Hepatic stellate cell (primary cell): ENCODE measurements at regions not wholly inside any gene's neighbourhood (a gene's known extent, or its start where the extent isn't known, plus 50 kb on each side); places are given as distances from the start of the nearest gene placed in this dataset.

Experiments
- DNase-seq: peaks from one replicate; pipeline ENCODE4 v3.0.0; 2011; ENCODE audit warnings: low spot score

DNA sequence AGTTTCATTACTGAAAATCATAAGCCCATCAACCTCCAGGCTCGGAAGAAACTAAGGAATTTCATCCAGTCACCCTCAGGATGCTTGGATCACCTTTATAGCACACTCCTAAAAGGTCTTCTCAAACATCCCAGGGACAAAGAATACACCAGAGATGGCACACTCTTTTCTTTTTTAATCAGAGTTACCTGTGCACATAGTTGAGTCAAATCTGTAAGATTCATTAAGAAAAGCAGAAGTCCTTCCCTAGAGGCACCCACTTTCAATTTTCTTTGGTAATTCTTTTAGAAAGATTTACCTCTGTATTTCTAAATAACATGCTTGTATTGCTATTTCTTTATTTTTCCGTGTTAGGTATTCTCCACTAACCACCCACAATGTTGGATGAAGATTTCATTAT, 50.6 kb upstream of the IL6 start:
- no peak for DNase-seq

GRCh38 chr7:22675917-22676343, 51.1 kb upstream of the IL6 start:
- DNase-seq, result no peak

- no peak for DNase-seq
Measured at GRCh38 chr7:22675421-22675820, 51.6 kb upstream of the IL6 start.

GRCh38 chr7:22672846-22673680, 53.9 kb upstream of the IL6 start:
- DNase-seq, result no peak

DNA sequence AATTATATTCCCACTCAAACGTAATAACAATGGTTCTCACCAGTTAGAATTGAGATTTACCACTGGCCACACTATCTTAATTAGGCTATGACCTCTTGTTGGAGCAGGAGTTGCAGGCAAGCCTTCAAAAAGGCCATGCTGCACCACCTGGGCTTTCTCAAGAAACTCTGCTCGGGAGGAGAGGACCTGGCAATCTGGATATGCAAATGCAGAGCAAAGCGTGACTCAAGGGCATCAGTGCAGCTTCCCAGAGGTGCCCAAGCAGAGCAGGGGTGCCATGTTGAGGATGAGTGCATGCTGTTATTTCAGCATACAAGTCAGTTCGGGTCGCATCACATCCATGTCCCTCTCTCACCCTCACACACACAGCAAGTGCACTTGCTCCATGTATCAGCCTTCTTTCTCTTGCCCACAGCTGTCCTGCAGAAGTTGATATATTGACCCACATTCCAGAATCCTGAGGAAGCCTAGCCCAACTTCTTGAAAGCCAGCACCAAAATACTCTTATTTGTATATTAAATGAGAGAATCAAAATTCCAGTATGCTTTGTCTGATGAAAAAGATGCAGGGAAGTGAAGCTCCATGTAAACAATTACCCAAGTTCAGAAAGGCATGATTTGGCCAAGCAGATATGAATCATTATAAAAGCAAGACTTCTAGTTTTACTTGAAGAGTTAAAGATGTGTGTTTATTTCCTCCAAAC, 55.7 kb upstream of the IL6 start:
- DNase-seq, result peak; percentile 37

GRCh38 chr7:22670422-22670815, 56.6 kb upstream of the IL6 start:
- DNase-seq, result no peak

GRCh38 chr7:22669692-22670421, 57.1 kb upstream of the IL6 start:
- DNase-seq, result no peak

GRCh38 chr7:22668971-22669401, 58.0 kb upstream of the IL6 start:
- DNase-seq, result no peak

- no peak for DNase-seq
Measured at GRCh38 chr7:22667562-22668239, 59.3 kb upstream of the IL6 start.

DNA sequence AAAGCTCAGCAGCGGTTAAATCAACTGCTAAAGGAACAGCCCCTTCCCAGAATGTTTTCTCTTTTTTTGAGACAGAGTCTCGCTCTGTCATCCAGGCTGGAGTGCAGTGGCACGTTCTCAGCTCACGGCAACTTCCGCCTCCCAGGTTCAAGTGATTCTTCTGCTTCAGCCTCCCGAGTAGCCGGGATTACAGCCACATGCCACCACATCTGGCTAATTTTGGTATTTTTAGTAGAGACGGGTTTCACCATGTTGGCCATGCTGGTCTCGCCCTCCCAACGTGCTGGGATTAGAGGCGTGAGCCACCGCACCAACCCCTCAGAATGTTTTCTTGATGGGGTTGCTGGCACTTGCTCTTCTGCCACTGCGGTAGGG, 59.8 kb upstream of the IL6 start:
- no peak for DNase-seq

DNA sequence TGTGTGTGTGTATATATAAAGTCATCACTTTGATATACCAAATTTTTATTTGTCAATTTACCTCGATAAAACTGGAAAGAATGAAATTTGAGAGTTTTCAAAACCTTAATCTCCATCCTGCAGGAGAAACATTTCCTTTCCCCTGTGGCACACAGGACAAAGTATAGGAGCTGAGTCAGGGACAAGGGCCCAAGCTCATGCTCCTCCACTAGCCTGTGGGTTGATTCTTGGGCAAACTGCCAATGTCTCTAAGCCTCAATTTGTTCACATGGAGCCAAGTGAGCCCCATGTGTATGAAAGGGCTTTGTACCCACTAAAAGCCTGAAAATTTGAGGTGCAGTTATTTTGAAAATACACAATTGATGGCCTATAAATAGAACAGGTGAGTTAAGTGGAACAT, 60.3 kb upstream of the IL6 start:
- DNase-seq, result no peak

GRCh38 chr7:22665923-22666322, 61.1 kb upstream of the IL6 start:
- no peak for DNase-seq

DNA sequence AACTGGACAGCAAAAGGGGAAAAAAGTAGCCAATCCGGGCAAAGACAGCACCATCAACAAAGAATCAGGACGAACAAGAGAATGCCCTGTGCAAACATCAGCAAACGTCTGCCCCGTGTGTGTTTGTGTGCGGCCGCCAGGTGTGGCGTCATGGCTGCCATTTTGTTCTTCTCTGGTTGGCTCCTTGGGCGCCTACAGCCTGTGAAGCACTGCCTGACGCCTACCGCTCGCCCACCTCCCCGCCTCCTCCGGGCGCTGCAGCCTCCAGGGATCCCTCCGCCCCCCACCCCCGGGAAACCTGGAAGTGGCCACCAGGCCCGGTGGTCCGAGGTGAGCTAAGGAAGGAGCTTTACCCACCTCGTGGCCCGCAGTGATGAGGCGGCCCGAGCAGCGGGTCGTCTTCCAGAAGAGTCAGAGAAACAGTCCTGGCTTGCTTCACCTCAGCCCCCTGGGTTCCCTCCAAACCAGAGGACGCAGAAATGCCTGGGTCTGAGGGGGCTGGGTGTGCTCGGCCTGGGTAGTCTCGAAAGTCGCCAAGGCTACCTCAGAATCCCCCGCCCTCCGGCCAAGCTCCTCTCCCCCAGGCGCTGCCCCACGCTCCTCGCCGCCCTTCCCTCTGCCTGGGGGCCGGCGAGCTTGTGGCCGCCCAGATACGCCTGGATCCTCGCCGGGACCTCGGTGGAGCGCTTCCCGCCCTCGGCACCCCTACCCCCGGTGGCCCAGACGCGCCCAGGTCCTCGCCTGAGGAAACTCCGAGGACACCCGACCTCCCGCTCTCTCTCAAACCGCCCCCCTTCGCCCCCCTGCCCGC, 61.8 kb upstream of the IL6 start:
- no peak for DNase-seq

DNA sequence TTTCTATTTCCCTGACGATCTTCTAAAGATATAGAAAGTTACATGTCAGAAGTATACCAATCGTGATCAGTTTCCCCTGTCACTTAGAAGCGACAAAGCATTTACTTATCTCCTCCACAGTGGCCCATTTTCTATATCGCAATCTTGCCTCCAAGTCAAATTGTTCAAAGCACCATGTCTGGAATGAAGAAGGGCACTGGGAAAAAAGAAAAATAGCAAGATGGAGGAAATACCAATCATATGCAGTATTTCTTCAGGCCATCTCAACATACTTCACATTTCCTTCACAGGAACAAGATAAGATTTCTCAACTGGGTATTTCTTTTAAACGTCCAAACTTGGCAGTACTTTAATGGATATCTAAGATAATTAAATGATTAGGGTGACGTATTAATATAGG, 63.3 kb upstream of the IL6 start:
- DNase-seq, result no peak

DNA sequence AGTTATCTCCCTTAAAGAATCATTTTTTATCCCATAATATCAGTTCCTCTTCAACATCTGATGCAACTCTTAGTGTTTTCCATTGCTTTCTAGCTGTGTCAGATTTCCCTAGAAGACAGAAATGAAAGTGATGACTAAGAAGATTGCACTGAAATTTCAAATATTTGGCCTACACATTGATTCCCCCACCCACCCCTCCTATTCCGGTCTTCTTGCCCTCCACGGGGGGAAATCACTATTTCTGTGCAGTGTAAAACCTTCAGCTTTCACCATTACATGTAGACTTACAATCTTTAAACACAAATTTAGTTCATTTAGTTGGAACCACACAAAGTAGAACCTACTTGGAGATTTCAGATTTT, 63.7 kb upstream of the IL6 start:
- DNase-seq, result peak; percentile 37

DNA sequence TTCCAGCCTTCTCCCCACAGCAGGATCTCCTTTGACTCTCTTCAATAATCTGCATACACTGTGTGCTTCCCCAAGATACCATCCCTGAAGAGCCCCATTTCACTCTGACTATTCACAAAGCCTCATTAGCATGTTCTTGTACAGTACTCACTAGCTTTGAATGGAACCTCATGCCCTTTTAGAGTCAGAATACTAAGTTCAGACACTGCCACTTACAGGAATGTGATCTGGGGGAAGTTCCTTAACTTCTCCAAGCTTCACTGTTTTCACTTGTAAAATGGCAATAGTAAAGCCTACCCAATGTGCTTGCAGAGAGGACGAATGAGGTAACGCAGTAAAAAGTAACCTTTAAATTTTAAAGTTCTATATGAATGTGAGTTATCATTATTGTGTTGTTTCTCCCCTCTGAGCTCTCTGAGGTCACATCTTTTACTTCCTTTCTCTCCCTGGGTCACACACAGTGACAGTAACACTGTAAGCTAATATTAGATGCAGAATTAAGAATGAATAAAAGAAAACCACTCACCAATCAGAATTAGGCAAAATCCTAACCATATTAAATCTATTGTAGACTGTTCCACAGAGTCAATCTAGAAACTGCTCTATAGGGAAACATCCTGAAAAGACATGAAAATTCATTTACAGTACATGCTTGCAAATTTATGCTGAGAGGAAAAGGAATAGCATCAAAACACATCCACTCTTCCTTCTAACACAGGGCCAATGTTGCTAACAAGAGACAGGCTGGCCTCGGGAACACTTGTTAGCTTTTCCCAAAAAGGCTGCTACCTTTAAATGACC, 64.2 kb upstream of the IL6 start:
- no peak for DNase-seq

DNA sequence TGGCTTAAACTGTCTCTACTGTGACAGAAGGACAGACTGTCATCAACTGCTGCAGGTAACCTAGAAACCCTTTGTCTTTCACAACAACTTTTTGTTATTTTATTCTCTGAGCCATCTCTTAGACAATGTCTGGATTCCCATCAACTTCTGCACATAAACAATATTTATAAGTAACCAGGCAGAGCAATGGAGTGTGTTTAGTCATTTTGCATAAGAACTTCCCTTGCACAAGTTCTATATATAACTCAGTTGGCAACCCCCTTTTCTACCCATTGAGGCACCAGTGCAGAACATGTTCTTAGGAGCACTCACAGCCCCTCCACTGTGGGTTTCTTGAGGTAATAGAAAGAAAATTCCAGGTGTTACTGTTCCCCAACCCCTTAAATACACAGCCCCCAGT, 65.0 kb upstream of the IL6 start:
- no peak for DNase-seq

DNA sequence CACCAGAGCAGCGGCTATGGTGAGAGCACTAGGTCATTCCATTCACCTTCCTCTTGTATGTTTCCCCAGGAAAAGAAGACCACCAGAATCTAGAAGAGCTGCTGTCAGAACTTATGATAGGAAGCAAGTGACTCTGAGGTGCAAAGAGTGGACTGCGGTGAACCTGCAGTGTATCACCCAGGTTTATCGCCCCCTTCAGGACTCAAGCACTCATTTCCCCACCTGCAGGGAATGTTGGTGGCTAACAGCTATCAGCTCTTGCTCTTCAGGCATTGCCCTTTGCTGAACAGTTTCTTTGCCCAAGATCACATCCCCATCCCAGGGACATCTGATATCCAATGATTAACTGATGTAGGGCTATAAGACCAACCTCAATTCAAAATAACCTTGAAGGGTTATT, 66.3 kb upstream of the IL6 start:
- no peak for DNase-seq

DNA sequence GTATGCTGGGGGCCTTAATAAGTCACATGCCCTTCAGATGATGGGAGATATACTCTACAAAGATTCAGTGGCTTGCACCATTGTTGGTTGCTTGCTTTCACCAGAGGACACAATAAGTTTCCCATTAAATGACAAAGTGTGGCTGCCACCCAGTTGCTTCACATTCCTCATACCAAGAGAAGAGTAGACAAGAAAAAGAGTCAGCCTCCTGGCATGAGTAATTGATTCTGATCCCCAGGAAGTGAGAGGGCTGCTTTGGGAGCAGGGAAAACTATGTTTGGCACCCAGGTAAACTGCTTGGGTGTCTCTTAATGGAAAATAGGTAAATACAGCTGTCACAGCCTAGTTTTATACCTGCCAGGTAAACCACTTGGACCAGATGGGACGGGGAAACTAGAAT, 66.7 kb upstream of the IL6 start:
- DNase-seq, result no peak

GRCh38 chr7:22659741-22660140, 67.3 kb upstream of the IL6 start:
- no peak for DNase-seq

- DNase-seq, result no peak
Measured at GRCh38 chr7:22658031-22658430, 69.0 kb upstream of the IL6 start.
